Small intestine (tissue), 7 donors: ENCODE measurements at regions not wholly inside any gene's neighbourhood (a gene's known extent, or its start where the extent isn't known, plus 50 kb on each side); places are given as distances from the start of the nearest gene placed in this dataset.
A peak's percentile ranks its signal among the peaks of the same experiment; 100 is the strongest.

Experiments
- DNase-seq, 2 donors: peaks; one replicate each; pipeline versions ENCODE4 v3.0.0 to v3.0.0-alpha.2; 2013
- FAIRE-seq: peaks from 2 replicates; lab custom pipeline; 2012; peaks lifted over from hg19 to GRCh38; lab: Jason Lieb, UNC
- H3K27ac ChIP-seq, 3 donors: one replicate each; pipeline ENCODE4 v1.5.1; 2013; ENCODE audit warnings: low read length in 2 of 3, mild to moderate bottlenecking in 2 of 3, control low read depth in 1 of 3, inconsistent platforms in 1 of 3, low read depth in 1 of 3, moderate library complexity in 1 of 3
- H3K27me3 ChIP-seq, 3 donors: one replicate each; pipeline ENCODE4 v1.6.1; 2013; ENCODE audit warnings: low read length in 3 of 3, inconsistent platforms in 1 of 3; ENCODE audit not compliant: control insufficient read depth in 3 of 3, insufficient read depth in 3 of 3
- H3K36me3 ChIP-seq, 3 donors: one replicate each; pipeline ENCODE4 v1.6.1; 2013; ENCODE audit warnings: low read length in 3 of 3, inconsistent platforms in 1 of 3, low read depth in 1 of 3, mild to moderate bottlenecking in 1 of 3, moderate library complexity in 1 of 3; ENCODE audit not compliant: control insufficient read depth in 3 of 3, insufficient read depth in 2 of 3
- H3K4me1 ChIP-seq, 3 donors: one replicate each; pipeline ENCODE4 v1.6.1; 2013; ENCODE audit warnings: low read length in 2 of 3, inconsistent platforms in 1 of 3, low read depth in 1 of 3, mild to moderate bottlenecking in 1 of 3, moderate library complexity in 1 of 3; ENCODE audit not compliant: control insufficient read depth in 3 of 3, insufficient read depth in 2 of 3
- H3K4me3 ChIP-seq, 3 donors: one replicate each; pipeline ENCODE4 v1.5.1; 2013; ENCODE audit warnings: low read length in 3 of 3, control low read depth in 1 of 3, inconsistent platforms in 1 of 3, low read depth in 1 of 3, mild to moderate bottlenecking in 1 of 3, moderate library complexity in 1 of 3
- H3K9me3 ChIP-seq, 2 donors: one replicate each; pipeline ENCODE4 v1.6.1; 2013; ENCODE audit warnings: low read depth in 1 of 2, low read length in 1 of 2; ENCODE audit not compliant: control insufficient read depth in 2 of 2, insufficient read depth in 1 of 2
- WGBS, 3 donors: extraction: QIAGEN DNeasy Blood & Tissue Kit; methylation state at CpG; one replicate each; pipeline ENCODE4 v1.1.7; 2013; 5-methylcytosine and 5-hydroxymethylcytosine counted together
- donor health status: healthy with polysubstance abuse.
- donor health status: control.
- donor health status: control.
- donor health status: Bipolar disorder and iron deficiency.
- donor health status: healthy.

- no peaks in the 10 kb centered on the region for H3K9me3 ChIP-seq
- H3K4me3 ChIP-seq = no peak overlapping the region
- peak overlapping the region in 1 of 3 donors; percentile 76 for H3K27ac ChIP-seq
- FAIRE-seq = no peak
- no peaks in the 10 kb centered on the region for H3K27me3 ChIP-seq
- peaks cover 0 to 4% (median 0%) of the 10 kb centered on the region in 3 donors for H3K4me1 ChIP-seq
- 31 to 58% (median 52%) methylated on average over 4 of the region's 4 CpGs for WGBS, 3 donors
- peak; percentile 7 to 34 for DNase-seq
- H3K36me3 ChIP-seq = no peaks in the 10 kb centered on the region
Observed at GRCh38 chr3:16060358-16060852, 114.1 kb upstream of the GALNT15 start.

GRCh38 chr3:16060945-16061344, 113.5 kb upstream of the GALNT15 start:
- Histone ChIP-seq H3K27ac (peak overlapping the region in 1 of 3 donors; percentile 76), H3K4me1 (peaks cover 0 to 4% (median 0%) of the 10 kb centered on the region in 3 donors), H3K27me3 (no peaks in the 10 kb centered on the region), H3K4me3 (no peak overlapping the region), H3K9me3 (no peaks in the 10 kb centered on the region), H3K36me3 (no peaks in the 10 kb centered on the region)
- DNase-seq (no peak), FAIRE-seq (no peak)
- WGBS, 3 donors = 61 to 81% (median 74%) methylated on average over 1 of the region's 1 CpG

GRCh38 chr3:16061491-16061890, 113.0 kb upstream of the GALNT15 start:
- Histone ChIP-seq H3K4me1 (peaks cover 0 to 4% (median 0%) of the 10 kb centered on the region in 3 donors), H3K9me3 (no peaks in the 10 kb centered on the region), H3K27ac (peak overlapping the region in 1 of 3 donors; percentile 33), H3K36me3 (no peaks in the 10 kb centered on the region), H3K4me3 (no peak overlapping the region), H3K27me3 (no peaks in the 10 kb centered on the region)
- FAIRE-seq = no peak
- DNase-seq = no peak
- WGBS, 3 donors = 85 to 89% (median 86%) methylated on average over 2 of the region's 2 CpGs

GRCh38 chr3:16063603-16064002, 110.9 kb upstream of the GALNT15 start:
- no peak for DNase-seq
- H3K4me1 ChIP-seq = peaks cover 0 to 4% (median 0%) of the 10 kb centered on the region in 3 donors
- no peaks in the 10 kb centered on the region for H3K27me3 ChIP-seq
- no peak for FAIRE-seq
- H3K9me3 ChIP-seq = no peaks in the 10 kb centered on the region
- no peak overlapping the region for H3K27ac ChIP-seq
- no peak overlapping the region for H3K4me3 ChIP-seq
- WGBS, 3 donors = 56 to 88% (median 77%) methylated on average over 2 of the region's 2 CpGs
- H3K36me3 ChIP-seq = no peaks in the 10 kb centered on the region

DNA sequence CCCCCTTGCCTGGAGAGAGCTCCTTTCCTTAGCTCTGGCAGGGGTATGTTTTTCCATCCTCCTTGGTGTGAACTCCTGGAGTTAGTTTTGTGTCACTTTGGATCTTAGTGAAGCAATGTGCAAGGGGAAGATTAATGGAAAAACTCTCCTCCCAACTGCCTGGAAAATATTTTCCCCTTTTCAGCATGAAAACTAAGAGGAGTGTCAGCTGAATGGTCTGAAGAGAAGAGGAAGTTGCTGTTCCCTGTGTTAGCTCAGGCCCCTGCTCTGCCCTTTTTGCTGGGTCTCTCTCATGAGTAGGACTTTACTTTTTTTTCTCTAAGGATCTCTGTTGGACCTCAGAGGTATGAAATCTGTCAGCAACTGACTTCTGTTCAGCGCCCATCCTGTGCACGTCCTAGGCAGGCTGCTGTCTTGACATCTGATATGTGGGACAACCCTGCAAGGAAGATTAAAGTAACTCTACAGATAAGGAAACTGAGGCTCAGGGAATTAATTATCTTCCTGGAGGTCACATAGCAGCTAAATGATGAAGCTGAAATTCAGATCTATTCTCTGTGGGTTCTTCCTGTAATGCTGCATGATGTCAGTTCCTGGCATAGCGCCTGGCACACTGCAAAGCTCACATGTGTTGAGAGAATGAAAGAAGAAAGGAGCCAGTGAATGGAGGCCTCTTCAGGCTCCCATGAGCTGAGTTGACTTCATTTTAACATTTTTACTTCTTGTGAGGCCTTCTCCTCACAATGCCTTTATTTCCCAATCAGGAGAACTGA, 109.7 kb upstream of the GALNT15 start:
- H3K4me3 ChIP-seq = no peak overlapping the region
- H3K4me1 ChIP-seq = peaks cover 0 to 4% (median 0%) of the 10 kb centered on the region in 3 donors
- H3K9me3 ChIP-seq = no peaks in the 10 kb centered on the region
- H3K27me3 ChIP-seq = no peaks in the 10 kb centered on the region
- WGBS, 3 donors = 67 to 83% (median 69%) methylated on average over 3 of the region's 3 CpGs
- peak in 1 of 2 donors; percentile 12 for DNase-seq
- no peak for FAIRE-seq
- H3K36me3 ChIP-seq = no peaks in the 10 kb centered on the region
- peak overlapping the region in 1 of 3 donors; percentile 56 for H3K27ac ChIP-seq

DNA sequence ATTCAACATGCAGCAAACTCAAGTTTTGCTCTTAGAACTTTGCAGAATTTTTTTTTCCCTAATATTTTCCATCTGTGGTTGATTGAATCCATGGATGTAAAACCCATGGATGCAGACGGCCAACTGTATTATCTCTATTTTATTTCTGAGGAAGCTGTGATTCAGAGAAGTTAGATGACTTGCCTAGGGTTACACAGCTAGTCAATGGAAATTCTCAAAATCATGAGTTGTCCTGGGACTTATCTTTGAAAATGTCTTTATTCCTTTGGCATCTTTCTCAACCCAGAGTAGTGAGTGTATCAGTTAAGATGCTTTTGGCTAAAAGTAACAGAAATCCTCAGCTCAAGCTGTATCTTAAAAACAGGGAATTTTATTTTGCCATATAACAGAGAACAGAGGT, 107.9 kb upstream of the GALNT15 start:
- WGBS, 3 donors = 76 to 96% (median 79%) methylated on average over 1 of the region's 1 CpG
- no peaks in the 10 kb centered on the region for H3K36me3 ChIP-seq
- DNase-seq = no peak
- no peak overlapping the region for H3K4me3 ChIP-seq
- no peaks in the 10 kb centered on the region for H3K9me3 ChIP-seq
- no peaks in the 10 kb centered on the region for H3K4me1 ChIP-seq
- H3K27ac ChIP-seq = no peak overlapping the region
- no peaks in the 10 kb centered on the region for H3K27me3 ChIP-seq
- FAIRE-seq = no peak

- WGBS, 3 donors = 72 to 81% (median 74%) methylated on average over 6 of the region's 6 CpGs
- DNase-seq = no peak
- Histone ChIP-seq H3K27me3 (no peaks in the 10 kb centered on the region), H3K36me3 (no peaks in the 10 kb centered on the region), H3K9me3 (no peaks in the 10 kb centered on the region), H3K4me1 (no peaks in the 10 kb centered on the region), H3K4me3 (no peak overlapping the region), H3K27ac (no peak overlapping the region)
- FAIRE-seq = no peak
Observed at GRCh38 chr3:16066975-16067374, 107.5 kb upstream of the GALNT15 start.

DNA sequence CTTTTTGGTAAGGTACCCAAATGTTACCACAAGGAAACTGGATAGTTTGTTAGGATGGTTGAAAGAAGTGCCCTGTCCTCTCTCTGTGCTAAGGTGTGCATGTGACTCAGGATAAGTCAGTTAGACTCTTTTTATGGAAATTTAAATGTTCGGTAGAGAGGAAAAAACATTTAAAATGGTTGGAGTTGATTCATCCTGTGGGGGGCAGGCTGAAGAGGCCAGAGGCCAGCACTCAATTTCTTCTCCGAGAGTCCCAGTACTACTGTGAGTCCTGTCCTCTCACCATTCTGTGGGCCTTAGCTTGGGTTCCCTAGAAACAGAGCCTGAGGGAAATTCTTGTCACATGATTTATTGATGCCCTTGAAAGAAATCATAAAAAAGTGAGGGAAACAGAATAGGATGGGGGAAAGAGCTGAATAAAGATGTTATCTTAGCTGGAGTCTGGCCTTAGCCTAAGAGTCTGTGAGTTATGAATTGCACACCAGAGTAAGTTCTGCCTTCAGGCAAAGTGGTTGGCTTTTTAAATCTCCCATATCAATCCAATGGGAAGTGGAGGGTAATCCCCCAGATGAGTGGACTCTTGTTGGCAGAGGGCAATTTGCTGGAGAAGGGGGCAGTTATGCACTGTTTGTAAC, 106.5 kb upstream of the GALNT15 start:
- FAIRE-seq = no peak
- WGBS, 3 donors = 84 to 90% (median 88%) methylated on average over 2 of the region's 2 CpGs

More for the DNA sequence above, 106.5 kb upstream of the GALNT15 start:
- no peak overlapping the region for H3K4me3 ChIP-seq
- no peaks in the 10 kb centered on the region for H3K4me1 ChIP-seq
- no peaks in the 10 kb centered on the region for H3K27me3 ChIP-seq
- no peak for DNase-seq
- no peaks in the 10 kb centered on the region for H3K36me3 ChIP-seq
- H3K9me3 ChIP-seq = no peaks in the 10 kb centered on the region
- H3K27ac ChIP-seq = no peak overlapping the region
